HFF-Myc (cell line): ENCODE measurements at regions not wholly inside any gene's neighbourhood (a gene's known extent, or its start where the extent isn't known, plus 50 kb on each side); places are given as distances from the start of the nearest gene placed in this dataset.

Source experiments
- DNase-seq: peaks from one replicate; pipeline ENCODE4 v3.0.0-alpha.2; 2011; ENCODE audit warnings: low read depth; ENCODE audit errors: extremely low read depth
- H3K4me3 ChIP-seq: replicated peaks from 2 replicates; pipeline ENCODE4 v1.5.1; 2011; ENCODE audit warnings: low read depth, mild to moderate bottlenecking, control low read depth, low read length
- TF ChIP-seq, protein P1 (sequence below): IDR thresholded peaks from 2 replicates; pipeline ENCODE4 v1.5.1; 2012; ENCODE audit warnings: mild to moderate bottlenecking, low read depth, low read length, control low read depth; ENCODE audit errors: missing control alignments

DNA sequence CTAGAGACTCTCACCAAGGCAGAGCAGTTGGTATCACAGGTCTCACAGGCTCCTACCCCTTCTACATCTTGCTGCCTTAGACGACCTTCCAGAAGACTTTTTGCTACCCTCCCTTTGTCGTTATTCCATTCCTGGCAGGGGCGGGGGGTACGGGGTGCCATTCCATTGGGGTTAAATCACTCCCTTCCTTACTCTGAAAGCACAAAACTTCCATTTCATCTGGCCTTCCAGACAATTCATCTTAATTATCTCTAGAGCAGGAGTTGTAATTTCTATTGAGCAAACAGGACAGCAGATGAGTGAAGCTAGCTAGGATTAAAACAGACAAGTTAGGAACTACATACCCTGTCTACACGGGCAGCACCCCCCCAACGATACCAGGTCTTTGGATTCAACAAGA lies 276.2 kb upstream of the TANK start:
- TF ChIP-seq, protein P1, sequence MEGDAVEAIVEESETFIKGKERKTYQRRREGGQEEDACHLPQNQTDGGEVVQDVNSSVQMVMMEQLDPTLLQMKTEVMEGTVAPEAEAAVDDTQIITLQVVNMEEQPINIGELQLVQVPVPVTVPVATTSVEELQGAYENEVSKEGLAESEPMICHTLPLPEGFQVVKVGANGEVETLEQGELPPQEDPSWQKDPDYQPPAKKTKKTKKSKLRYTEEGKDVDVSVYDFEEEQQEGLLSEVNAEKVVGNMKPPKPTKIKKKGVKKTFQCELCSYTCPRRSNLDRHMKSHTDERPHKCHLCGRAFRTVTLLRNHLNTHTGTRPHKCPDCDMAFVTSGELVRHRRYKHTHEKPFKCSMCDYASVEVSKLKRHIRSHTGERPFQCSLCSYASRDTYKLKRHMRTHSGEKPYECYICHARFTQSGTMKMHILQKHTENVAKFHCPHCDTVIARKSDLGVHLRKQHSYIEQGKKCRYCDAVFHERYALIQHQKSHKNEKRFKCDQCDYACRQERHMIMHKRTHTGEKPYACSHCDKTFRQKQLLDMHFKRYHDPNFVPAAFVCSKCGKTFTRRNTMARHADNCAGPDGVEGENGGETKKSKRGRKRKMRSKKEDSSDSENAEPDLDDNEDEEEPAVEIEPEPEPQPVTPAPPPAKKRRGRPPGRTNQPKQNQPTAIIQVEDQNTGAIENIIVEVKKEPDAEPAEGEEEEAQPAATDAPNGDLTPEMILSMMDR = no peak
- H3K4me3 ChIP-seq = no peak overlapping the region
- DNase-seq = no peak

DNA sequence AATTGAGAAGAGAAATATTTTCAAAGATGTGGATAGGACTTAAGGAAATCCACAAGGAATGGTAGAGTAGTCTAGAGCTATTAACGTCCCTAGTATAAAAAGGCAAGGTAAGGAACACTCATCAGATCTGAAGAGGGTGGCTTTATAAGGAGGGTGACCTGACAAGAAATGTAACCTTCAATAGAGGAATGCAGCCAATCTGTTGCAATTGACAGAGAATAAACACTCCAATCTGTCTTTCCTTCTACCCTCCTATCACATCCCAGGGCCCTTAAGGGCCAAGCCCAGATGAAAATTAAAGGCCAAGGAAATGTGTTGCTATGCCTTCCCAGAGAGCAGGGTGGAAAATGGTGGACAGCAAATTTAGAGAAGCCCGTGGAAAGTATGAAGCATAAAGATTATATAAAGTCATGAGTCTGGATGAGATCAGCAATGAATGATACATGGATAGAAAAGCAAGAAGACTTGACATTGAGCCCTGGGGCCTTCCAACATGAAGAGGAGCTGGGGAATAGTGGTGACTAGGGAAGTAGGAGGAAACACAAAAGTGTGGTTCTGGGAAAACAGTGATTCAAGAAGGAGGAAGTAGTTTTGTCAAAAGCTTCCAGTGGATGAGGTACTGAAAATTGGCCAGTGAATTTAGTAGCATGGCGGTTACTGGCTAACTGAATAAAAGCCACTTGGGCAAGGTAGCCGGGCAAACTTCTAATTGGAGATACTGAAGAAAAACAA lies 270.6 kb upstream of the TANK start:
- H3K4me3 ChIP-seq = no peak overlapping the region
- DNase-seq = no peak
- TF ChIP-seq, protein P1 = no peak

DNA sequence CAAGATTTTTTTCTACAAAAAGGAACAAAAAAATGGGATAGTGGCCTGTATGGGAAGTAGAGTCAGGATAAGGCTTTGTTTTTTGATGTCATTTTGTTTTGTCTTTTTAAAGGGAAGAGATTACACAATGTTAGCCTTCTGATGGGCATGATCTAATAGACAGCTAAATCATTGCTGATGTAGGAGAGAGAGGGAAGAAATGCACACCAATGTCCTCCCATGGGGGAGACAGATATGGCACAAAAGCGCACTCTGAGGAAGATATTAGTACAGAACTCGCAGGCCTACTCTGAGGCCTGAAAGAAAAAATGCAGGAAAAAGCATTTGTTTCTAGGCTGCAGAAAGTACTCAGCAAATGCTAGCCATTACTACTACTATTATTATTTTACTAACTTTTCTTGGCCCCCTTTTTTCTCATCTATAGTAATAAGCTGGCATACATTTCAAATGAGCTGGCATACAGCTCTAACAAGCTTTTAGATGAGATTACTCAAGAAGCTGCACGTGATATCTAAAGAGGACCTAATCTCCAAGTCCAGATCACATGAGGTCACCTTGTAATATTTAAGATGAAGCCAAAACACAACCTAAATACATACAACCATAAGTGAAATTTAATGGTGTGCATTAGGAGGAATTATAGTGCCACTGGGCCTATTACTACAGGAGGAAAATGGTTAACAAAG lies 269.4 kb upstream of the TANK start:
- no peak overlapping the region for H3K4me3 ChIP-seq
- TF ChIP-seq, protein P1 = no peak
- DNase-seq = no peak

DNA sequence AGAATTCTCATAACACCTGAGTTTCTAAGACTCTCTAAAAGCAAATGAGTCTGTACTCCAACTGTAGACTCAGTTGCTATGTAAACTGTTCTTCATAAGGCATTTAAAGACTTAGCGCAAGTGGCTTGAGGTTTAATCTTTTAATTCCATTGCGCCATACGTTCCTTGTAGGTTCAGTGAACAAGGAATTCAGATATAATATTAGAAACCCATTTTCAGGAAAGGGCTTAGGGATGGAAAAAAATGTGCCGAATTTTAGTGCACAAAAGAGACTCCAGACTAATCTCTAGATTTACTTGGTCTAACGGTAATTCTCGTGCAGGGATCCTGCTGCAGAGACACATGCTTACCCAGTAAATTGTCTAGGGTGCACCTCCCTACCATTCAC lies 268.9 kb upstream of the TANK start:
- TF ChIP-seq, protein P1 = no peak
- DNase-seq = no peak

DNA sequence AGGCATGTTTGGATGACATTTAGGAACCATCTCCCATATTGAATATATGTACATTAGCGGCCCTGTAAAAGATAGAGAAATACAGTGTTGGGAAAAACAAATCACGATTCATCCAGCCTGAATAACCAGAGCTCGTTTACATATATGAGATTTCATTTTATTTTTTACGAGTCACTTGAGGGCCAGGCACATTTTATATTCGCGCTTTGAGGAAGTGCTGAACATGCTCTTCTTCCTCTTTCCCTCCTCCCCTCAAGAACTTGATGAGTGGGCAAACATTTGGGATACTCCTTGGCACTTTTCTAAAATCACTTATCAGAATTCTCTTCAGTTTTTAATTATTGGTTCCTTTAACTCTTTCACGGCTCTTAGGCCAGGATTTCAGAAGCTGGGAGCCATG lies 268.0 kb upstream of the TANK start:
- TF ChIP-seq, protein P1 = no peak
- DNase-seq = no peak
- no peak overlapping the region for H3K4me3 ChIP-seq

More for the DNA sequence above, 268.9 kb upstream of the TANK start:
- H3K4me3 ChIP-seq = no peak overlapping the region

DNA sequence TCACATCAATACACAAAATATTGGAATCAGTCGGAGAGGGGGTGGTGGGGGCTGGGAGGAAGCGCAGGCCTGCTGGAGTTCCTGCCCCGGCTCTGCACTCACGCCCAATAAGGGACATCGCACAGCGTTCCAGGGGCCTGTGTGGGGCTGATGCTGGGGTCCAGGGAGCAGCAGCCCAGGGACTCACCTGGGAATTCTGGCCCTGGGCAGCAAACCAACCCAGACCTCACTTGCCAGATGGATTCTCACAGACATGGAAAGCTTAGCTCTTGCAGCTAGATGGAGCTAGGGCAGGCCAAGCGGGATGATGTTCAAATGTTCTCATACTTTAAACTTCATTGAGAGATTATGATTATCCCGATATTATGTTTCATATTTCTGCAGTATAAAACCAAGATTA lies 266.6 kb upstream of the TANK start:
- DNase-seq = no peak
- TF ChIP-seq, protein P1 = no peak
- H3K4me3 ChIP-seq = no peak overlapping the region
